RKO (cell line): ENCODE measurements at regions not wholly inside any gene's neighbourhood (a gene's known extent, or its start where the extent isn't known, plus 50 kb on each side); places are given as distances from the start of the nearest gene placed in this dataset.
"Not testable (repeated sequence)": the region's sequence is repeated elsewhere in the genome, so short reads cannot be mapped to it uniquely, and the experiment has no call there.

Source experiments
- DNase-seq: peaks from one replicate; pipeline ENCODE4 v3.0.0-alpha.2; 2016; ENCODE audit warnings: low spot score

DNA sequence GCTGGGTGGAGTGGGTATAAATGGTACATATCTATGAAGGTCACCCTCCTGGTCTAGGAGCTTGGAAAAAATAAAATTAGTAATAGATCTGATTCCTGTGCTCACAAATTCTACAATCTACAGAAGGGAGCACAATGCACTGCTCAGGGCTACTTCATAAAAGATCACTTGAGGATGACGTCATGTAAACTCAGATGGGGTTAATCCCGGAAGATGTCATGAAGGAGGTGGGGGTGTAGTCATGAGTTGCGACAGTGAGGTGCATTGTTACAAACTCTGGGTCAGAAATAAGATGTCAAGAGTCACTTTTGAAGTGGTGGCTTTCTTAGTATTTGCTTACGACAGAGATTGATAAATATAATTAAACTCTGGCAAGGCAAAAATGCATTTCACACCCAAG lies 68.2 kb downstream of the LHX9 start:
- DNase-seq: no peak

DNA sequence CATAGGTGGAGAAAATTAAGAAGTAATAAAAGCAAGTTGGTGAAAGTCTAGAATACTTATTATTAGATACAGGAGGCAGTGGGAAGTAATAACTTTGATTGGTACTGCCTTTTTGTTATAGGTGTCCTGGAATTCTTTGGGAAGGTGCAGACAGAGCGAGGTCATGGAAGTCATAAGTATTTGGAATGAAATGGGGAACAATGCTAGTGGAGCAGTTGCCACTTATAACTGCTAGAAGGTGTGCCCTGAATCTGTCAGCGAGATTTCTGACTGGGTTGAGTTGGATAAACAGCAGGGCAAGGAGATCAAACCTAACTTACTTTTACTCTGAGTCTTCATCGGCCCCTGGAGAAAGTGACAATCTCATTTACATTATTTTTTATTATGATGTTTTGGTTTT lies 69.6 kb downstream of the LHX9 start:
- DNase-seq: no peak

- no peak for DNase-seq
These were observed 70.1 kb downstream of the LHX9 start for GRCh38 chr1:197987294-197987693.

DNA sequence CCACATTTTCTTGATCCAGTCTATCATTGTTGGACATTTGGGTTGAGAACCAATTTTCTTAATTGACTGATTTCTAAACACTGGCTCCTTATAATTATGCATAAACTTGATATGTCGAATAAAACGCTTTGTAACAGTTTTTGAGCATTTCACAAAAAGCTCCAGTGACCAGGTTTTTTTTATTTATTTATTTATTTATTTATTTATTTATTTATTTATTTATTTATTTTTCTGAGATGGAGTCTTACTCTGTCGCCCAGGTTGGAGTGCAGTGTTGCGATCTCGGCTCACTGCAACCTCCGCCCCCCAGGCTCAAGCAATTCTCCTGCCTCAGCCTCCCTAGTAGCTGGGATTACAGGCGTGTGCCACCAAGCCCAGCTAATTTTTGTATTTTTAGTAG lies 71.4 kb downstream of the LHX9 start:
- not testable (repeated sequence) for DNase-seq

DNA sequence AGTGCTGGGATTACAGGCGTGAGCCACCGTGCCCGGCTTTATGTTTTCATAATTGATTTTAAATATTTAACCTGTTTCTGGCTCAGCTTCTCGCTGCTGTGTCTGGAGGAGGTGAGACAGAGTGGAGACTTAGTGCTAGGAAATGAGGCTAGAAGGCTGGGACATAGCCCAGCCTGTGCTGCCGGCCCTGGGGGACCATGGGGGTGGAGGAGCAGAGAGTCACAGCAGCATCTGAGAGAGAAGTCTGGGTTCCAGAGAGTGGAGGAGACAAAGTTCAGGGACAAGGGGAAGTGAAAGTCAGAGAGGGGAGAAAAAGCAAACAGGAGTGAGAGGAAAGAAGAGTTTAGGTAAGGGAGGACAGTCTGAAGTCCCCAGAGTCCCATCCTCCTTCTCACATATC lies 71.9 kb downstream of the LHX9 start:
- no peak for DNase-seq

GRCh38 chr1:197991594-197991993 lies 74.4 kb downstream of the LHX9 start:
- DNase-seq: no peak

- DNase-seq: no peak
These were observed 77.8 kb downstream of the LHX9 start for GRCh38 chr1:197994907-197995407.

GRCh38 chr1:197995408-197996258 lies 78.5 kb downstream of the LHX9 start:
- no peak for DNase-seq

DNA sequence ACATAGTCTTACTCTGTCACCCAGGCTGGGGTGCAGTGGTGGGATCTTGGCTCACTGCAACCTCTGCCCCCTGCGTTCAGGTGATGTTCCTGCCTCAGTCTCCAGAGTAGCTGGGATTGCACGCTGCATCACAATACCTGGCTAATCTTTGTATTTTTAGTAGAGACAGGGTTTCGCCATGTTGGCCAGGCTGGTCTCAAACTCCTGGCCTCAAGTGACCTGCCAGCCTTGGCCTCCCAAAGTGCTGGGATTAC lies 79.0 kb downstream of the LHX9 start:
- not testable (repeated sequence) for DNase-seq

DNA sequence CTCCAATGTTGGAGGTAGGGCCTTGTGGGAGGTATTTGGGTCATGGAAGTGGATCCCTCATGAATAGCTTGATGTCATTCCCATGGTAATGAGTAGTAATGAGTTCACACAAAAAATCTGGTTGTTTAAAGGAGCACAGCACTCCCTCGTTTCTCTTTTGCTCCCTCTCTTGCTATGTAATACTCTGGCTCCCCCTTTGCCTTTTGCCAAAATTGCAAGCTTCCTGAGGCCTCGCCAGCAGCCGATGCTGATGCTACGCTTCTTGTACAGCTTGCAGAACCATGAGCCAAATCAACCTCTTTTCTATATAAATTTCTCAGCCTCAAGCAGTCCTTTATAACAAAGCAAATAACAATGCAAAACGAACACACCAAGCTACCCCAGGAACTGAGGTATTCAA lies 80.9 kb downstream of the LHX9 start:
- DNase-seq: peak; percentile 2

- no peak for DNase-seq
These were observed 84.7 kb downstream of the LHX9 start for GRCh38 chr1:198001776-198002408.

DNA sequence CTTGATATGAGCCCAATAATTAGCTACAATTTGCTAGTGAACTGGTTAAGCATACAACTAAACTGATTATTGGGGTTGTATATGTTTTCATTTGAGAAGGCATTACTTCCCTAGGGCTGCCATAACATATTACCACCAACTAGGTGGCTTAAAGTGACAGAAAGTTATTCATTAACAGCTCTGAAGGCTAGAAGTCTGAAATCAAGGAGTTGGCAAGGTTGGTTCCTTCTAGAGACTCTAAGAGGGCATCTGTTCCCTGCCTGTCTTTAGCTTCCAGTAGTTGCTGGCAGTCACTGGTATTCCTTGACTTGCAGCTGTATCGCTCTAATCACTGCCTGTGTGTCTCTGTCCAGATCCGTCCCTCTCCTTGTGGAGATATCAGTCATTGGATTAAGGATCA lies 86.3 kb downstream of the LHX9 start:
- DNase-seq: no peak

DNA sequence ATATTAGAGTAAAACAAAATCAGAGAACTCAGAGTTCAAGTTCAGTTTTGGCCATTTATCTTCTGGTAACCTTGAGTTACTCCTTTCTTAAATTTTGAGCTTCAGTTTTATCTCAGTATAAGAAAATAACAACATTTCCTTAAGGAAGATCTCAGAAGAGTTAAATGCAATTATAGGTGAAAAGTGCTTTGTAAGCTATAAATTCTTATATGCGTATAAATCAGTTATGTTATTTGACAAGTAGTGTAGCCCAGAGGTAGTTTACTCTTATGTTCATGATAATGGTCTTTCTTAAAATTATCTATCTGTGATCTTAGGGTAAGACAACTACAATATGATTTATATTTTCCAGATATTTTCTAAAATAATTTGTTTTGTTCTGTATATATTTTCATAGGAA lies 89.8 kb downstream of the LHX9 start:
- DNase-seq: no peak

- DNase-seq: no peak
These were observed 90.8 kb downstream of the LHX9 start for GRCh38 chr1:198007687-198008607.

DNA sequence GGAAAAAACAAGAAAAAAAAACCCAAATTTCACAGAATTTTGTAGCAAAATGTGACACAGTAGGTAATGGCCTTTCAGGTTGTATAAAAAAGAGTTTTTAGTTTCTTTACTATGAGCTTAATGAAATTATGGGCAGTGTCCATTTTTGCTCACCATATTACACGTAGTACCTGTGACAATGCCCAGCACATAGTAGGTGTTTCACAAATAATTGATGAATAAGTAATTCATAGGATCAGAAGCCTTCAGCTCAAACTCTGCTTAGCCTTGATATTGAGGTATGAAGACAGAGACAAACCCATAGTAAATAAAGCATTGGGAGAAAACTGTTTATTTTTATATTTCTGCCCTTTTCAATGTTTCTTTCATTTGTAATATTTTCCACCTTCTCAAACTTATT lies 97.2 kb downstream of the LHX9 start:
- DNase-seq: no peak

DNA sequence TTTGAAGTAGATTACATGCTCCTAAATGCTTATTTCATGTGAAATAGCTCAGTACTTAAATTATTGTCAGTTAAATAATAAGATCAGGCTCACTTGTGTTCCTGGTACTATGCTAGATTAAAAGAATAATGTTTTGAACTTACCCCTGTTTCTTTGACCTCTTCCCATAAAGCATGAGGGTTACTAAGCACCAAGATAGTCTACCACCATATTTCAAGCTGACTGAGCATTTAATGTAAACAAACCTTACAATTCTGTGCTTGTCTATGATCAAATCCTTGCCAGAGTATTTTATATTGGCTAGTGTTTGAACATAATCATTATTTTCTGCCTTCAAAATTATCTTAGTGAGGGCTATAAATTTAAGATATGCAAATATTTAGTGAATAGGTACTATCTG lies 98.1 kb downstream of the LHX9 start:
- no peak for DNase-seq

GRCh38 chr1:198018529-198018928 lies 101.4 kb downstream of the LHX9 start:
- DNase-seq: peak; percentile 70

- no peak for DNase-seq
These were observed 102.0 kb downstream of the LHX9 start for GRCh38 chr1:198019126-198019525.

GRCh38 chr1:198024336-198024735 lies 107.2 kb downstream of the LHX9 start:
- DNase-seq: no peak

DNA sequence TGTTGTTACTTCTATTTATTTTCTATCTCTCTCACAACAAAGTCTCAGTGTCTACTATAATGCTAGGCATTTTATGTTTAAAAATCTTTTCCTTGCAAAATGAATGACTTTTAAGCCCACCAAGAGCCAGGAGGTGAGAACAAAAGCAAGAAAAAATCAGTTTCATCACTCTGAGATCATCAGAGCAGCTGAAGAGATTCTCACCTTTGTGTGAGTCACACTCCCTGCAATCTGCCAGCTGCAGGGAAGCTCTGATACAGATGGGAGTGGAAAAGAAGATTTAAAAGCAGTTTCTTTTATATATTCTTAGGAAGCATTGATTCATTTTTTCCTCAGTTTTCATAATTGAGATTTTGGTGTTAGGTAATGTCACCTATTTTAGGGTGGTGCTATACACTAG lies 107.6 kb downstream of the LHX9 start:
- DNase-seq: peak; percentile 57

GRCh38 chr1:198030682-198031081 lies 113.5 kb downstream of the LHX9 start:
- no peak for DNase-seq

DNA sequence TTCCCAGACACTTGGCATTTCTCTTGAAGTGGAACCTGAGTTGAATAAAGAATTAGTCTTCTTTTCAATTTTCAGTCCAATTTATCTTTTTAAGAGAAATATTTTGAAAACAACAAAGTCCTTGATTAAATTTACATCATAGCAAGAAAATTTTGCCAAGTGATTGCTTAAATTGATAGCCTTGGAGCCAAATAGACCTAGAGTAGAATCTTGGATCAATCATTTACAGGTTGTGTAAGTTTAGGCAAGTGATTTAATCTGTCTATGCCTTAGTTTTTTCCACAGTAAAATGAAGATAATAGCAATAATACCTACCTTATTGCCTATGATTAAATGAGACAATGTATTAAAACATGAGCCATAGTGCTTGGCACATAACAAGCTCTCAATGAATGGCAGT lies 113.9 kb downstream of the LHX9 start:
- no peak for DNase-seq

GRCh38 chr1:198032668-198033067 lies 115.5 kb downstream of the LHX9 start:
- DNase-seq: no peak
